ENCODE measurements at regions not wholly inside any gene's neighbourhood (a gene's known extent, or its start where the extent isn't known, plus 50 kb on each side); places are given as distances from the start of the nearest gene placed in this dataset.

DNA sequence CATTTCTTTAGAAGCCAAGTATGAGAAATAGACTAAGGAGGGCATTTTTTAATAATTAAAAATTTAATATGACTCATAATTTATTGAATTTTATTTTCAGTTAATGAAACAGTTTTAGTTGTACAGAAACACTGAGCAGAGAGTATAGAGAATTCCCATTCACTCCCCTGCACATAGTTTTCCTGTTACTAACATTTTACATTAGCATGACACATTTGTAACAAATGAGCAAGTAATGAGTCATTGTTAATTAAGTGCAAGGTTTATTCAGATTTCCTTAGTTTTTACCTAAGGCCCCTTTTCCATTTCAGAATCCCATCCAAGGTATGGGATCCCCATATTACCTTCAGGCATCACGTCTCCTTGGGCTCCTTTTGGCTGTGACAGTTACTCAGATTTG lies 271.5 kb upstream of the FZD8 start (continued):
- TF ChIP-seq FOSL1 (IDR thresholded peaks at IDR 0.05; ENCODE audit: insufficient read depth, low read depth, low read length) (no peak), TCF12 (IDR thresholded peaks at IDR 0.05; ENCODE audit: low read depth, low read length) (no peak), CHD1 (IDR thresholded peaks at IDR 0.05; ENCODE audit: low read depth, low read length) (no peak), BACH1 (IDR thresholded peaks at IDR 0.05; ENCODE audit: low read length) (no peak), JUND (IDR thresholded peaks at IDR 0.05; ENCODE audit: low read length) (no peak), RAD21 (IDR thresholded peaks at IDR 0.05 in 1 of 2, conservative IDR thresholded peaks at IDR 0.05 in 1 of 2; ENCODE audit: low read depth in 2 of 2, low read length in 2 of 2) (no peak), TAF7 (optimal IDR thresholded peaks at IDR 0.05; ENCODE audit: borderline replicate concordance, low read depth, low read length) (no peak)
